Stimulated activated CD4-positive, alpha-beta T cell treated with anti-CD3 and anti-CD28 coated beads, Interleukin-12 subunit alpha, Interleukin-12 subunit beta, amount 100 ng/mL, for 24 hours (primary cell): ENCODE measurements at regions not wholly inside any gene's neighbourhood (a gene's known extent, or its start where the extent isn't known, plus 50 kb on each side); places are given as distances from the start of the nearest gene placed in this dataset.

Experiments used
- DNase-seq, 2 experiments: peaks; one replicate each; pipeline ENCODE4 v3.0.0-alpha.2; 2020; ENCODE audit warnings: low read depth in 2 of 2

GRCh38 chr21:43317959-43318358 is 109.0 kb downstream of the SIK1 start:
- DNase-seq = no peak

GRCh38 chr21:43317254-43317748 is 109.6 kb downstream of the SIK1 start:
- DNase-seq = no peak

GRCh38 chr21:43316156-43316845 is 110.6 kb downstream of the SIK1 start:
- no peak for DNase-seq

GRCh38 chr21:43315244-43316137 is 111.4 kb downstream of the SIK1 start:
- DNase-seq = no peak

- no peak for DNase-seq
Measured at GRCh38 chr21:43313939-43314405, 113.0 kb downstream of the SIK1 start.

GRCh38 chr21:43313221-43313938 is 113.6 kb downstream of the SIK1 start:
- DNase-seq = no peak

GRCh38 chr21:43312751-43313169 is 114.2 kb downstream of the SIK1 start:
- DNase-seq = no peak

GRCh38 chr21:43312011-43312410 is 114.9 kb downstream of the SIK1 start:
- DNase-seq = no peak

- no peak for DNase-seq
Measured at GRCh38 chr21:43311301-43311817, 115.6 kb downstream of the SIK1 start.

- no peak for DNase-seq
Measured at GRCh38 chr21:43308815-43309283, 118.1 kb downstream of the SIK1 start.

- no peak for DNase-seq
Measured at GRCh38 chr21:43308101-43308814, 118.7 kb downstream of the SIK1 start.

- no peak for DNase-seq
Measured at GRCh38 chr21:43307677-43308070, 119.3 kb downstream of the SIK1 start.

GRCh38 chr21:43306911-43307676 is 119.8 kb downstream of the SIK1 start:
- no peak for DNase-seq

- no peak for DNase-seq
Measured at GRCh38 chr21:43306391-43306790, 120.5 kb downstream of the SIK1 start.

- no peak for DNase-seq
Measured at GRCh38 chr21:43305811-43306311, 121.1 kb downstream of the SIK1 start.

- DNase-seq = no peak
Measured at GRCh38 chr21:43305336-43305665, 121.6 kb downstream of the SIK1 start.

GRCh38 chr21:43304621-43305335 is 122.2 kb downstream of the SIK1 start:
- DNase-seq = no peak

GRCh38 chr21:43304206-43304605 is 122.7 kb downstream of the SIK1 start:
- DNase-seq = no peak
